Trophoblast cell (in vitro differentiated cells and primary cell): ENCODE measurements at regions not wholly inside any gene's neighbourhood (a gene's known extent, or its start where the extent isn't known, plus 50 kb on each side); places are given as distances from the start of the nearest gene placed in this dataset.

Experiments used
- DNase-seq, 2 donors: peaks; one replicate each; pipeline ENCODE4 v3.0.0-alpha.2; 2016
- H2AFZ ChIP-seq: 2 replicates; pipeline ENCODE4 v1.6.1; 2013; ENCODE audit warnings: low read length, moderate library complexity, mild to moderate bottlenecking; ENCODE audit not compliant: insufficient read depth, poor library complexity
- H2AK5ac ChIP-seq: 2 replicates; pipeline ENCODE4 v1.6.1; 2013; ENCODE audit warnings: mild to moderate bottlenecking, low read length
- H2BK120ac ChIP-seq: 2 replicates; pipeline ENCODE4 v1.6.1; 2013; ENCODE audit warnings: low read length, mild to moderate bottlenecking, moderate library complexity; ENCODE audit not compliant: insufficient read depth, poor library complexity
- H2BK12ac ChIP-seq: 2 replicates; pipeline ENCODE4 v1.6.1; 2013; ENCODE audit warnings: mild to moderate bottlenecking, low read length, moderate library complexity
- H2BK5ac ChIP-seq: 2 replicates; pipeline ENCODE4 v1.6.1; 2013; ENCODE audit warnings: low read length, low read depth, moderate library complexity, mild to moderate bottlenecking; ENCODE audit not compliant: poor library complexity
- H3K14ac ChIP-seq: 2 replicates; pipeline ENCODE4 v1.6.1; 2013; ENCODE audit warnings: mild to moderate bottlenecking, low read length
- H3K18ac ChIP-seq: 2 replicates; pipeline ENCODE4 v1.6.1; 2013; ENCODE audit warnings: mild to moderate bottlenecking, low read length
- H3K23ac ChIP-seq: 2 replicates; pipeline ENCODE4 v1.6.1; 2013; ENCODE audit warnings: low read length
- H3K27ac ChIP-seq: 2 replicates; pipeline ENCODE4 v1.5.1; 2013; ENCODE audit warnings: low read depth, mild to moderate bottlenecking, inconsistent platforms, low read length, moderate library complexity
- H3K27me3 ChIP-seq: 2 replicates; pipeline ENCODE4 v1.6.1; 2013; ENCODE audit warnings: inconsistent platforms, mild to moderate bottlenecking, low read length, moderate library complexity; ENCODE audit not compliant: insufficient read depth
- H3K36me3 ChIP-seq, 2 experiments: 1 replicate in 1 of 2; 2 replicates in 1 of 2; pipeline ENCODE4 v1.6.1; 2013; ENCODE audit warnings: low read length in 2 of 2, mild to moderate bottlenecking in 2 of 2, moderate library complexity in 1 of 2; ENCODE audit not compliant: insufficient read depth in 2 of 2, control insufficient read depth in 1 of 2
- H3K4ac ChIP-seq: 2 replicates; pipeline ENCODE4 v1.6.1; 2013; ENCODE audit warnings: low read depth, mild to moderate bottlenecking, low read length, moderate library complexity
- H3K4me1 ChIP-seq, 2 experiments: 1 replicate in 1 of 2; 2 replicates in 1 of 2; pipeline ENCODE4 v1.6.1; 2013; ENCODE audit warnings: low read length in 2 of 2, mild to moderate bottlenecking in 2 of 2, moderate library complexity in 1 of 2; ENCODE audit not compliant: insufficient read depth in 2 of 2, control insufficient read depth in 1 of 2
- H3K4me2 ChIP-seq: 2 replicates; pipeline ENCODE4 v1.6.1; 2013; ENCODE audit warnings: inconsistent platforms, mild to moderate bottlenecking, low read length, moderate library complexity
- H3K4me3 ChIP-seq: 2 replicates; pipeline ENCODE4 v1.5.1; 2013; ENCODE audit warnings: mild to moderate bottlenecking, low read depth, low read length, inconsistent platforms
- H3K79me1 ChIP-seq: one replicate; pipeline ENCODE4 v1.6.1; 2013; ENCODE audit warnings: low read length
- H3K79me2 ChIP-seq: 2 replicates; pipeline ENCODE4 v1.6.1; 2013; ENCODE audit warnings: low read length, mild to moderate bottlenecking; ENCODE audit not compliant: control insufficient read depth, insufficient read depth, poor library complexity
- H3K9ac ChIP-seq: 2 replicates; pipeline ENCODE4 v1.6.1; 2013; ENCODE audit warnings: mild to moderate bottlenecking, low read length
- H3K9me3 ChIP-seq: 2 replicates; pipeline ENCODE4 v1.6.1; 2013; ENCODE audit warnings: low read depth, mild to moderate bottlenecking, control low read depth, inconsistent platforms, low read length; ENCODE audit not compliant: insufficient read depth
- H4K12ac ChIP-seq: 2 replicates; pipeline ENCODE4 v1.6.1; 2013; ENCODE audit warnings: low read depth, mild to moderate bottlenecking, low read length, moderate library complexity
- H4K8ac ChIP-seq: 2 replicates; pipeline ENCODE4 v1.6.1; 2013; ENCODE audit warnings: low read depth, mild to moderate bottlenecking, low read length, moderate library complexity
- H4K91ac ChIP-seq: one replicate; pipeline ENCODE4 v1.6.1; 2013; ENCODE audit warnings: low read depth, mild to moderate bottlenecking, low read length, moderate library complexity
- WGBS: extraction: QIAGEN DNeasy Blood & Tissue Kit; methylation state at CpG from one replicate; pipeline ENCODE4 v1.1.7; 2013; ENCODE audit warnings: missing lambda C conversion rate; ENCODE audit not compliant: insufficient read length, insufficient coverage; ENCODE audit errors: extremely low coverage; 5-methylcytosine and 5-hydroxymethylcytosine counted together

DNA sequence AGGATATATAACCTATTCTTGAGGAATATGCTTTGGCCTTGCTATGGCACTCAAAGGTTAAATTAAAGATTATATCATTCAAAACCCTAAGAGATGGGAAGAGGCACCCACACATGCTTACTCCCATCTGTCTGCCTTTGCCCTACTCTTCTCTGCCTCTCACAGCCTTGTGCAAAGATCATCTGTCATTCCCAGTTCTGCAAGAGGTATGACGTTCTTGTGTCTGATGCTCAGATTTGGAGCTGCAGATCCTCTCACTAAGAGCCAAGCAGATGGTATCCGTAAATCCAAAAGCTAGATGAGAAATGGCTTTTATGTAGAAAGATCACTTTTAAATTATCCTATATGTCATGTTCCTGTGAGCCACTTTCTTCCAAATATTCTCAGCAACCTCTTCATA, 112.0 kb downstream of the GPR63 start:
- Histone ChIP-seq H2AK5ac (no peak overlapping the region), H2BK12ac (no peak overlapping the region), H2BK5ac (no peak overlapping the region), H3K27me3 (no peaks in the 10 kb centered on the region), H2AFZ (no peak overlapping the region), H3K79me1 (no peaks in the 10 kb centered on the region), H3K4me1 (peaks cover 3 to 6% of the 10 kb centered on the region in 2 experiments), H3K4ac (no peak overlapping the region), H4K91ac (no peak overlapping the region), H3K23ac (no peak overlapping the region), H4K8ac (no peak overlapping the region), H3K14ac (no peak overlapping the region), H3K4me2 (no peak overlapping the region), H3K79me2 (peaks cover 1% of the 10 kb centered on the region), H2BK120ac (no peak overlapping the region), H4K12ac (no peak overlapping the region), H3K9ac (no peak overlapping the region), H3K27ac (no peak overlapping the region), H3K9me3 (no peaks in the 10 kb centered on the region), H3K18ac (no peak overlapping the region), H3K36me3 (no peaks in the 10 kb centered on the region), H3K4me3 (no peak overlapping the region)
- DNase-seq, result no peak
- WGBS, result no CpG with 5 or more reads among the region's 2 CpGs

DNA sequence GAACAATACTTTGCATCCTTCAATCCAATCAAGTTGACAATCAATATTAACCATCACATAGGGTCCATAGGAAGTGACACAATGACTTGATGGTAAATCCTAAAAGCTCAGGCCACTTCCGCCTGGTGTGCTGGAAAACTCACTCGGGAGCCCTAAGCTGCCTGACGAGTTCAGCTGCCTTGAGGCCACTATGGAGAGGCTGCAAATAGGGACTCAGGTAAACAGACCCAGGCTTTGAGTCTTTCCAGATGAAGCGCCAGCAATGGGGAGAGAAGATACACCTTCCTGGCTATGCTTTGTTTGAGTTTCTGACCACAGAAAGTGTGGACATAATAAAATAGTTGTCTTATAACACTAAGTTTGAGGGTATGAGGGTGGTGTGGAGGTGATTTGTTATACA, 112.6 kb downstream of the GPR63 start:
- no peaks in the 10 kb centered on the region for H3K27me3 ChIP-seq
- H3K4me3 ChIP-seq, result no peak overlapping the region
- DNase-seq, result no peak
- H4K91ac ChIP-seq, result no peak overlapping the region
- no peak overlapping the region for H4K8ac ChIP-seq
- no peaks in the 10 kb centered on the region for H3K79me1 ChIP-seq
- no peak overlapping the region for H2AK5ac ChIP-seq
- H4K12ac ChIP-seq, result no peak overlapping the region
- WGBS, result no CpG with 5 or more reads among the region's 4 CpGs
- no peaks in the 10 kb centered on the region for H3K36me3 ChIP-seq
- no peak overlapping the region for H2BK12ac ChIP-seq
- H3K4ac ChIP-seq, result no peak overlapping the region
- no peak overlapping the region for H3K9ac ChIP-seq
- no peak overlapping the region for H3K18ac ChIP-seq
- H3K4me1 ChIP-seq, result peaks cover 3 to 6% of the 10 kb centered on the region in 2 experiments
- no peak overlapping the region for H3K4me2 ChIP-seq
- peaks cover 1% of the 10 kb centered on the region for H3K79me2 ChIP-seq
- no peak overlapping the region for H3K14ac ChIP-seq
- no peak overlapping the region for H2BK5ac ChIP-seq
- H2BK120ac ChIP-seq, result no peak overlapping the region
- no peaks in the 10 kb centered on the region for H3K9me3 ChIP-seq
- H3K23ac ChIP-seq, result no peak overlapping the region
- no peak overlapping the region for H3K27ac ChIP-seq
- no peak overlapping the region for H2AFZ ChIP-seq

GRCh38 chr6:96723362-96723761, 113.9 kb downstream of the GPR63 start:
- Histone ChIP-seq H2BK12ac (no peak overlapping the region), H3K27ac (no peak overlapping the region), H4K12ac (no peak overlapping the region), H3K18ac (no peak overlapping the region), H3K27me3 (no peaks in the 10 kb centered on the region), H4K8ac (no peak overlapping the region), H3K14ac (no peak overlapping the region), H3K23ac (no peak overlapping the region), H3K79me1 (no peaks in the 10 kb centered on the region), H2BK5ac (no peak overlapping the region), H3K79me2 (no peaks in the 10 kb centered on the region), H4K91ac (no peak overlapping the region), H2BK120ac (no peak overlapping the region), H2AFZ (no peak overlapping the region), H3K4me3 (no peak overlapping the region), H3K4ac (no peak overlapping the region), H3K9ac (no peak overlapping the region), H3K36me3 (no peaks in the 10 kb centered on the region), H3K9me3 (no peaks in the 10 kb centered on the region), H3K4me2 (no peak overlapping the region), H3K4me1 (peaks cover 3 to 6% of the 10 kb centered on the region in 2 experiments), H2AK5ac (no peak overlapping the region)
- no CpG with 5 or more reads among the region's 1 CpG for WGBS
- no peak for DNase-seq

DNA sequence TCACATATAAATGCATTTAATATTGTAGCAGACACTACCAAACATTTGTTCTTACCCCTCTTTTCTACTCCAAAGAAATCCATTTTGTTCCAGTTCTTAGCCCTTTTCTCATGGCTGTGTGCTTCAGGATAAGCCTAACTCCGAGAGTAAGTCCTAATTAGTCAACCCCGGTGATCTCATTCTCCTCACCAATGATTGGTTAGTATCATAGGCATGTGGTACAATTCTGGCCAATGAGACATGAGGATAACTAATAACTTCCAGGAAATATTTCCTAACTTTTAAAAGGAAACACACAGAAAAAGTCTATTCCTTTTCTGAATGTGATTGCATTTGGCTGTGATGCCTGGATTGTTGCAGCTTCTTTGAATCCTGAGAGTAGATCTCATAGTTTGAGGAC, 116.0 kb downstream of the GPR63 start:
- Histone ChIP-seq H2BK5ac (no peak overlapping the region), H3K4me3 (no peak overlapping the region), H3K18ac (no peak overlapping the region), H3K36me3 (no peaks in the 10 kb centered on the region), H3K23ac (no peak overlapping the region), H3K79me2 (no peaks in the 10 kb centered on the region), H3K4me2 (no peak overlapping the region), H2AFZ (no peak overlapping the region), H4K12ac (no peak overlapping the region), H2AK5ac (no peak overlapping the region), H4K8ac (no peak overlapping the region), H3K9ac (no peak overlapping the region), H3K9me3 (no peaks in the 10 kb centered on the region), H3K4me1 (peaks cover 3 to 6% of the 10 kb centered on the region in 2 experiments), H2BK120ac (no peak overlapping the region), H3K14ac (no peak overlapping the region), H3K27me3 (no peaks in the 10 kb centered on the region), H3K79me1 (no peaks in the 10 kb centered on the region), H4K91ac (no peak overlapping the region), H2BK12ac (no peak overlapping the region), H3K4ac (no peak overlapping the region), H3K27ac (no peak overlapping the region)
- WGBS, result no CpG with 5 or more reads among the region's 2 CpGs
- no peak for DNase-seq
